ENCODE measurements at regions not wholly inside any gene's neighbourhood (a gene's known extent, or its start where the extent isn't known, plus 50 kb on each side); places are given as distances from the start of the nearest gene placed in this dataset.

GRCh38 chr14:21917699-21918436, 244.2 kb upstream of the OR4E1 start:
- H3K4me1 ChIP-seq, result no peaks in the 10 kb centered on the region
- H3K27me3 ChIP-seq, result no peaks in the 10 kb centered on the region
- no peaks in the 10 kb centered on the region for H3K9me3 ChIP-seq
- no peak overlapping the region for H3K4me3 ChIP-seq (replicated peaks in 1 of 3)
- intact Hi-C loops (cut with DNase I), result no loop called here
- TF ChIP-seq, protein P1, sequence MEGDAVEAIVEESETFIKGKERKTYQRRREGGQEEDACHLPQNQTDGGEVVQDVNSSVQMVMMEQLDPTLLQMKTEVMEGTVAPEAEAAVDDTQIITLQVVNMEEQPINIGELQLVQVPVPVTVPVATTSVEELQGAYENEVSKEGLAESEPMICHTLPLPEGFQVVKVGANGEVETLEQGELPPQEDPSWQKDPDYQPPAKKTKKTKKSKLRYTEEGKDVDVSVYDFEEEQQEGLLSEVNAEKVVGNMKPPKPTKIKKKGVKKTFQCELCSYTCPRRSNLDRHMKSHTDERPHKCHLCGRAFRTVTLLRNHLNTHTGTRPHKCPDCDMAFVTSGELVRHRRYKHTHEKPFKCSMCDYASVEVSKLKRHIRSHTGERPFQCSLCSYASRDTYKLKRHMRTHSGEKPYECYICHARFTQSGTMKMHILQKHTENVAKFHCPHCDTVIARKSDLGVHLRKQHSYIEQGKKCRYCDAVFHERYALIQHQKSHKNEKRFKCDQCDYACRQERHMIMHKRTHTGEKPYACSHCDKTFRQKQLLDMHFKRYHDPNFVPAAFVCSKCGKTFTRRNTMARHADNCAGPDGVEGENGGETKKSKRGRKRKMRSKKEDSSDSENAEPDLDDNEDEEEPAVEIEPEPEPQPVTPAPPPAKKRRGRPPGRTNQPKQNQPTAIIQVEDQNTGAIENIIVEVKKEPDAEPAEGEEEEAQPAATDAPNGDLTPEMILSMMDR (IDR thresholded peaks at IDR 0.05), result peak; percentile 28 to 75 (median 43)
- TF ChIP-seq POLR2A (IDR thresholded peaks at IDR 0.05), result no peak
- H3K27ac ChIP-seq, result no peak overlapping the region
- H3K36me3 ChIP-seq, result no peaks in the 10 kb centered on the region
- DNase-seq, result peak; percentile 17 to 30
- 25 to 26% methylated on average over 4 of the region's 4 CpGs for WGBS, 2 donors

- intact Hi-C loops (cut with DNase I), result no loop called here
- Histone ChIP-seq H3K4me3 (replicated peaks in 1 of 3) (no peak overlapping the region), H3K4me1 (no peaks in the 10 kb centered on the region), H3K27ac (no peak overlapping the region), H3K36me3 (no peaks in the 10 kb centered on the region), H3K9me3 (no peaks in the 10 kb centered on the region), H3K27me3 (no peaks in the 10 kb centered on the region)
- DNase-seq, result peak in 1 of 2 donors; percentile 1
- 49 to 59% methylated on average over 2 of the region's 2 CpGs for WGBS, 2 donors
- TF ChIP-seq POLR2A (IDR thresholded peaks at IDR 0.05), result no peak
- TF ChIP-seq, protein P1 (IDR thresholded peaks at IDR 0.05), result no peak
Observed at GRCh38 chr14:21915826-21916225, 242.2 kb upstream of the OR4E1 start.

DNA sequence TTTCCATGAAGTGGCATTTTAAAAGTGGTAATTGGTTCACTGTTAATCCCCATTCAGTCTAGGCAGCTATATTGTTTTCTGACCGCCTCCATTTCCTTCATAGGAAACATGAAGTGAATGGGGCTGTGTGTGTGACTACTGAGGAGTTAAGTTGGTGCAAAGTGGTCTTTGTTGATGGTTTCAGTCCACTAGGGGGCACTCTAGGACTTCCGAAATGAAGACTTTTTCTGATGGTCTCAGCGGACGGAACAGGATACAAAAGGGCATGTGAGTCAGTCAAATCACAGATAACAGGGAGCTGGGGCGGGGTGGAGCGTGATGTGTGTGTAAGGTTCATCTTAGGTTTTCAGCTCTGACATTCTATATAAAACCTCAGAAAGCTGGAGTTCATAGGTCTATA, 240.1 kb upstream of the OR4E1 start:
- TF ChIP-seq POLR2A (IDR thresholded peaks at IDR 0.05), result no peak
- TF ChIP-seq, protein P1 (IDR thresholded peaks at IDR 0.05), result peak in 1 of 6 experiments; percentile 22
- Histone ChIP-seq H3K27me3 (no peaks in the 10 kb centered on the region), H3K36me3 (no peaks in the 10 kb centered on the region), H3K4me1 (no peaks in the 10 kb centered on the region), H3K9me3 (no peaks in the 10 kb centered on the region), H3K4me3 (replicated peaks in 1 of 3) (no peak overlapping the region), H3K27ac (no peak overlapping the region)
- DNase-seq, result peak; percentile 4
- 55 to 57% methylated on average over 6 of the region's 6 CpGs for WGBS, 2 donors
- intact Hi-C loops (cut with DNase I), result no loop called here

- no peak for DNase-seq
- intact Hi-C loops (cut with DNase I), result no loop called here
- no peaks in the 10 kb centered on the region for H3K27me3 ChIP-seq
- TF ChIP-seq POLR2A (IDR thresholded peaks at IDR 0.05), result no peak
- TF ChIP-seq, protein P1 (IDR thresholded peaks at IDR 0.05), result no peak
- no peaks in the 10 kb centered on the region for H3K36me3 ChIP-seq
- no peak overlapping the region for H3K4me3 ChIP-seq (replicated peaks in 1 of 3)
- 79 to 89% methylated on average over 3 of the region's 3 CpGs for WGBS, 2 donors
- no peaks in the 10 kb centered on the region for H3K9me3 ChIP-seq
- H3K27ac ChIP-seq, result no peak overlapping the region
- no peaks in the 10 kb centered on the region for H3K4me1 ChIP-seq
Observed at GRCh38 chr14:21912367-21912766, 238.7 kb upstream of the OR4E1 start.

DNA sequence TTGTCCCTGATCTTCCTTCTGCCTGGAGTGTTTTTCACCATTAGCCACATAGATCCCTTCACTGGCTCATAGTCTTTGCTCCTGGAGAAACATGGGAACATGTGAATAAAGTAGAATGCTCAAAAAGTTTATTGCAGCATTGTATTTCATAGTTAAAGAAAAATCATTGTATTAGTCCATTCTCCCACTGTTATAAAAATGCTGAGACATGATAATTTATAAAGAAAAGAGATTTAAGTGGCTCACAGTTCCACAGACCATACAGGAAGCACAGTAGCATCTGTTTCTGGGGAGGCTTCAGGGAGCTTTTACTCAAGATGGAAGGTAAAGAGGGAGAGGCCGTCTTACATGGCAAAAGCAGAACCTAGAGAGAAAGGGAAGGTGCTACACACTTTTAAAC, 238.3 kb upstream of the OR4E1 start:
- 69 to 88% methylated on average over 1 of the region's 1 CpG for WGBS, 2 donors
- no peaks in the 10 kb centered on the region for H3K9me3 ChIP-seq
- no peaks in the 10 kb centered on the region for H3K36me3 ChIP-seq
- no peak overlapping the region for H3K27ac ChIP-seq
- intact Hi-C loops (cut with DNase I), result no loop called here
- no peak for DNase-seq
- TF ChIP-seq, protein P1 (IDR thresholded peaks at IDR 0.05), result no peak
- no peak for TF ChIP-seq POLR2A (IDR thresholded peaks at IDR 0.05)
- H3K27me3 ChIP-seq, result no peaks in the 10 kb centered on the region
- no peaks in the 10 kb centered on the region for H3K4me1 ChIP-seq
- H3K4me3 ChIP-seq (replicated peaks in 1 of 3), result no peak overlapping the region
